Fibroblast of skin of left biceps (primary cell): ENCODE measurements at regions not wholly inside any gene's neighbourhood (a gene's known extent, or its start where the extent isn't known, plus 50 kb on each side); places are given as distances from the start of the nearest gene placed in this dataset.
"Not testable (repeated sequence)": the region's sequence is repeated elsewhere in the genome, so short reads cannot be mapped to it uniquely, and the experiment has no call there.

Experiments used
- DNase-seq, 2 experiments: peaks; one replicate each; pipeline ENCODE4 v3.0.0-alpha.2; 2013; ENCODE audit warnings: low read depth in 2 of 2

- no peak for DNase-seq
These were observed 942.0 kb upstream of the FBXO33 start for GRCh38 chr14:40374221-40374620.

GRCh38 chr14:40371011-40371410, 938.8 kb upstream of the FBXO33 start:
- no peak for DNase-seq

- DNase-seq: no peak
These were observed 936.1 kb upstream of the FBXO33 start for GRCh38 chr14:40368314-40368713.

GRCh38 chr14:40367717-40368116, 935.5 kb upstream of the FBXO33 start:
- no peak for DNase-seq

GRCh38 chr14:40365305-40365704, 933.1 kb upstream of the FBXO33 start:
- DNase-seq: no peak

GRCh38 chr14:40362856-40363255, 930.6 kb upstream of the FBXO33 start:
- no peak for DNase-seq

- no peak for DNase-seq
These were observed 922.5 kb upstream of the FBXO33 start for GRCh38 chr14:40354754-40355153.

GRCh38 chr14:40348104-40348503, 915.9 kb upstream of the FBXO33 start:
- not testable (repeated sequence) for DNase-seq

- no peak for DNase-seq
These were observed 915.4 kb upstream of the FBXO33 start for GRCh38 chr14:40347675-40348074.

- no peak for DNase-seq
These were observed 914.0 kb upstream of the FBXO33 start for GRCh38 chr14:40346275-40346674.

GRCh38 chr14:40345334-40345733, 913.1 kb upstream of the FBXO33 start:
- no peak for DNase-seq

- DNase-seq: no peak
These were observed 908.5 kb upstream of the FBXO33 start for GRCh38 chr14:40340708-40341107.

GRCh38 chr14:40336846-40337245, 904.6 kb upstream of the FBXO33 start:
- no peak for DNase-seq

GRCh38 chr14:40326519-40326918, 894.3 kb upstream of the FBXO33 start:
- not testable (repeated sequence) for DNase-seq

- DNase-seq: no peak
These were observed 886.0 kb upstream of the FBXO33 start for GRCh38 chr14:40318211-40318719.

GRCh38 chr14:40317690-40318089, 885.5 kb upstream of the FBXO33 start:
- DNase-seq: no peak

GRCh38 chr14:40312296-40312695, 880.1 kb upstream of the FBXO33 start:
- DNase-seq: no peak

- no peak for DNase-seq
These were observed 876.9 kb upstream of the FBXO33 start for GRCh38 chr14:40309124-40309523.

GRCh38 chr14:40308240-40308639, 876.0 kb upstream of the FBXO33 start:
- no peak for DNase-seq

GRCh38 chr14:40296821-40297220, 864.6 kb upstream of the FBXO33 start:
- no peak for DNase-seq

GRCh38 chr14:40292664-40293063, 860.4 kb upstream of the FBXO33 start:
- no peak for DNase-seq

GRCh38 chr14:40282196-40282595, 850.0 kb upstream of the FBXO33 start:
- no peak for DNase-seq

- DNase-seq: no peak
These were observed 848.4 kb upstream of the FBXO33 start for GRCh38 chr14:40280652-40281051.

- no peak for DNase-seq
These were observed 841.2 kb upstream of the FBXO33 start for GRCh38 chr14:40273417-40273816.

GRCh38 chr14:40271480-40271879, 839.2 kb upstream of the FBXO33 start:
- DNase-seq: no peak
